HG03108 (cell line): ENCODE measurements at regions not wholly inside any gene's neighbourhood (a gene's known extent, or its start where the extent isn't known, plus 50 kb on each side); places are given as distances from the start of the nearest gene placed in this dataset.

Source experiments
- ATAC-seq: cut with Tn5 transposase; IDR thresholded peaks from one replicate; pipeline ENCODE4 v1.9.1; 2021; ENCODE audit warnings: moderate library complexity; ENCODE audit not compliant: unreplicated experiment

DNA sequence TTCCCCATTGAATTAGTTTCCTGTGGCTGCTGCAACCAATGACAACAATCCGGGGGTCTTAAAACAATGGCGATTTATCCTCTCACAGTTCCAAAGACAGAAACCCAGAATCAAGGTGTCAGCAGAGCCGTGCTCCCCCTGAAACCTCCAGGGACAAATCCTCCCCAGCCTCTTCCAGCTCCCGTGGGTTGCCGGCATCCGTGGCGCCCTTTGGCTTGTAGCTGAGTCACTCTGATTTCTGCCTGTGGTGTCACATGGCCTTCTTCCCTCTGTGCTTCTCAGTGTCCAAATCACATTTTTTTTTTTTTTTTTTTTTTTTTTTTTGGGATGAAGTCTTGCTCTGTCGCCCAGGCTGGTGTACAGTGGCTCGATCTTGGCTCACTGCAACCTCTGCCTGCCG, 64.5 kb upstream of the STX18 start:
- ATAC-seq, result no peak

GRCh38 chr4:4605849-4606248, 64.0 kb upstream of the STX18 start:
- no peak for ATAC-seq

GRCh38 chr4:4603592-4603991, 61.7 kb upstream of the STX18 start:
- ATAC-seq, result no peak

DNA sequence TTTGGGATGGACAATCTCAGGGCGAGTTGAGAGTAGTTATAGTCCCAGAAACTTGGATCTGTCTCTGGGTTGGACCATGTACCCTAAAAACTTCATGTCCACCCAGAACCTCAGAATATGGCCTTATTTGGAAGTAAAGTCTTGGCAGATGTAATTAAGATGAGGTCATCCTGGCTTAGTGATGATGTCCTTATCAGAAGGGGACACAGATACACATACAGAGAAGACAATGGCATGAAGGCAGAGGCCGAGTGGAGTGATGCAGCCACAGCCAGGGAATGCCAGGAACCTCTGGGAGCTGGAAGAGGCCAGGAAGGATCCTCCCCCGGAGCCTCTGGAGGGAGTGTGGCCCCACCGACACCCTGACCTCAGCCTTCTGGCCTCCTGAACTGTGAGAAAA, 61.2 kb upstream of the STX18 start:
- no peak for ATAC-seq

- no peak for ATAC-seq
Measured at GRCh38 chr4:4602468-4602867, 60.6 kb upstream of the STX18 start.

DNA sequence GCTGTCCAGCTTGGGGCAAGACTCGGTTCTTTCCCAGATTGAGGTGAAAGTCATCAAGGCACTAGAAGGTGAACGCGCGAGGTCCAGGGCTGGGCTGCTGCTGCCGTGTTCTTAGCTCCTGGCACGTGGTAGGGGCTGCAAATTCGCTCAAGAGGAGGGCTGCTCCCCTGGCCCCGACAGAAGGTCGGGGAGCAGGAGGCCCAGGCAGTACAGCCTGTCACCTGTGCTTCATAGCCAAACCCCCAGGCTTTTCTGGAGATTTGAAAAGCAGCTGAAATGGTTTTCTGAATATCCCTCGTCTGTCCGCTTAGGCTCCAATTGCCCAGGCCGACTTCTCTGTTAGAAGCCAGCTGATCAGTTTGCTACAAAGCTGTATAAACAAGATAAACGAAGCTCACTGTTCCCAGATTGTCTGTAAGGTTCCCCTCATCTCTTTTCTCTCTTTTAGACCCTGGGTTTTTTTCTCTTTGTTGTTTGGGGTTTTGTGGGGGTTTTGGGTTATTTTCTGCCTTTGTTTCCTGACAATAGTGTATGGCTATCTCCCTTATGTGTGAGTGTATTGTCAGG, 60.0 kb upstream of the STX18 start:
- no peak for ATAC-seq

GRCh38 chr4:4599481-4600275, 57.8 kb upstream of the STX18 start:
- ATAC-seq, result no peak

GRCh38 chr4:4598851-4599411, 57.1 kb upstream of the STX18 start:
- no peak for ATAC-seq

- no peak for ATAC-seq
Measured at GRCh38 chr4:4596720-4597119, 54.9 kb upstream of the STX18 start.

DNA sequence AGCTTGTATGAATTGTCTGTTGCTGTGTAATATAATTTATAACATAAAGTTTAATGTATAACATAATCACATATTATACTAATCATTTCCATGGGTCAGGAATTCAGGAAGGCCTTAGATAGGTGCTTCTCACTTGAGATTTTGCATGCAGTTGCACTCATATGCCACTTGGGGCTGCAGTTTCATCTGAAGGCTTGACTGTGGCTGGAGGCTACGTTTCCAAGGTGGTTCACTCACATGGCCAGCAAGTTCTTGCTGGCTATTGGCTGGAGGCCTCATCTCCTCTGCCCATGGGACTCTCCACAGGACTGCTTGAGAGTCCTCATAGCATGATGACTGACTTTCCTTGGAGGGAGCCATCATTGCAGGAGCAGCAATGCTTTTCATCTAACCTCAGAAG, 53.4 kb upstream of the STX18 start:
- no peak for ATAC-seq

- ATAC-seq, result no peak
Measured at GRCh38 chr4:4594285-4594920, 52.6 kb upstream of the STX18 start.

GRCh38 chr4:4593596-4594284, 51.9 kb upstream of the STX18 start:
- ATAC-seq, result no peak

DNA sequence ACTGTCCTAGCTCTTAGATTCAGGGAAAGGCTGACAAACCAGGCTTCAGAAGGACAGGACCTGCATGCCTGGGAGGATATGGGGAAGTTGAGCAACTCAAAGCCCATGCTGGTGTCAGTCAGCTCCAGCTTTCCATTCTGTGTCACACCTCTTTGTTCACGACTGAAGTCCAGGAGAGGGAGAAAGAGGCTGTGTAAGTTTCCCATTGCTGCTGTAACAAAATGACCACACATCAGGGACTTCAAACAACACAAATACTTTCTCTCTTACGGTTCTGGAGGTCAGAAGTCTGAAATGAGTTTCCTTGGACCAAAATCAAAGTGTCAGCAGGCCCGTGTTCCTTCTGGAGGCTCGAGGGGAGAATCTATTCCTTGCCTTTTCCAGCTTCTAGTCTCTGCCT, 50.6 kb upstream of the STX18 start:
- no peak for ATAC-seq
